Mesenchymal stem cell (in vitro differentiated cells and primary cell): ENCODE measurements at regions not wholly inside any gene's neighbourhood (a gene's known extent, or its start where the extent isn't known, plus 50 kb on each side); places are given as distances from the start of the nearest gene placed in this dataset.
A peak's percentile ranks its signal among the peaks of the same experiment; 100 is the strongest.

ENCODE experiments used
- DNase-seq: peaks from one replicate; pipeline ENCODE4 v3.0.0-alpha.2; 2013
- H2AFZ ChIP-seq: one replicate; pipeline ENCODE4 v1.6.1; 2013; ENCODE audit warnings: low read depth, mild to moderate bottlenecking, control low read depth, inconsistent platforms, low read length, moderate library complexity
- H2AK5ac ChIP-seq: 2 replicates; pipeline ENCODE4 v1.6.1; 2013; ENCODE audit warnings: low read length, moderate library complexity, mild to moderate bottlenecking, inconsistent platforms; ENCODE audit not compliant: severe bottlenecking
- H2BK120ac ChIP-seq: one replicate; pipeline ENCODE4 v1.6.1; 2013; ENCODE audit warnings: low read depth, mild to moderate bottlenecking, inconsistent platforms, low read length, moderate library complexity
- H2BK12ac ChIP-seq, 2 experiments: one replicate each; pipeline ENCODE4 v1.6.1; 2013; ENCODE audit warnings: inconsistent platforms in 2 of 2, low read length in 2 of 2, mild to moderate bottlenecking in 2 of 2, moderate library complexity in 2 of 2, control low read depth in 1 of 2
- H2BK15ac ChIP-seq: one replicate; pipeline ENCODE4 v1.6.1; 2013; ENCODE audit warnings: mild to moderate bottlenecking, low read depth, inconsistent platforms; ENCODE audit not compliant: poor library complexity, severe bottlenecking
- H2BK5ac ChIP-seq: 2 replicates; pipeline ENCODE4 v1.6.1; 2013; ENCODE audit warnings: low read depth, mild to moderate bottlenecking, low read length, control low read depth, inconsistent platforms; ENCODE audit not compliant: poor library complexity, severe bottlenecking
- H3K14ac ChIP-seq, 2 experiments: one replicate each; pipeline ENCODE4 v1.6.1; 2013; ENCODE audit warnings: inconsistent platforms in 2 of 2, low read length in 2 of 2, control low read depth in 1 of 2, mild to moderate bottlenecking in 1 of 2, moderate library complexity in 1 of 2
- H3K18ac ChIP-seq, 2 experiments: one replicate each; pipeline ENCODE4 v1.6.1; 2013; ENCODE audit warnings: inconsistent platforms in 2 of 2, low read length in 2 of 2, control low read depth in 1 of 2, low read depth in 1 of 2, mild to moderate bottlenecking in 1 of 2
- H3K23ac ChIP-seq, 2 experiments: one replicate each; pipeline ENCODE4 v1.6.1; 2013; ENCODE audit warnings: inconsistent platforms in 2 of 2, low read length in 2 of 2, mild to moderate bottlenecking in 2 of 2, moderate library complexity in 2 of 2, control low read depth in 1 of 2
- H3K27ac ChIP-seq: 2 replicates; pipeline ENCODE4 v1.5.1; 2013; ENCODE audit warnings: mild to moderate bottlenecking, moderate library complexity, low read length, control low read depth, inconsistent platforms; ENCODE audit not compliant: poor library complexity, severe bottlenecking
- H3K27me3 ChIP-seq, 2 experiments: 2 replicates each; pipeline versions ENCODE4 v1.6.1 to v1.7.0; 2013; ENCODE audit warnings: low read length in 2 of 2, mild to moderate bottlenecking in 2 of 2, moderate library complexity in 2 of 2, control low read depth in 1 of 2, inconsistent platforms in 1 of 2; ENCODE audit not compliant: control insufficient read depth in 1 of 2, insufficient read depth in 1 of 2
- H3K36me3 ChIP-seq, 2 experiments: 2 replicates each; pipeline versions ENCODE4 v1.6.1 to v1.7.0; 2013; ENCODE audit warnings: low read length in 2 of 2, control low read depth in 1 of 2, inconsistent platforms in 1 of 2, low read depth in 1 of 2, mild to moderate bottlenecking in 1 of 2; ENCODE audit not compliant: insufficient read depth in 2 of 2, control insufficient read depth in 1 of 2
- H3K4ac ChIP-seq, 2 experiments: one replicate each; pipeline ENCODE4 v1.6.1; 2013; ENCODE audit warnings: inconsistent platforms in 2 of 2, low read length in 2 of 2, mild to moderate bottlenecking in 2 of 2, moderate library complexity in 2 of 2, control low read depth in 1 of 2, low read depth in 1 of 2
- H3K4me1 ChIP-seq: 2 replicates; pipeline ENCODE4 v1.6.1; 2013; ENCODE audit warnings: low read depth, low read length, control low read depth; ENCODE audit not compliant: control insufficient read depth, insufficient read depth
- H3K4me2 ChIP-seq: 2 replicates; pipeline ENCODE4 v1.6.1; 2013; ENCODE audit warnings: low read length, mild to moderate bottlenecking, inconsistent platforms; ENCODE audit not compliant: poor library complexity, severe bottlenecking
- H3K4me3 ChIP-seq, 2 experiments: 2 replicates each; pipeline versions ENCODE4 v1.5.1 to v1.7.0; 2013; ENCODE audit warnings: low read length in 2 of 2, mild to moderate bottlenecking in 2 of 2, control low read depth in 1 of 2, low read depth in 1 of 2; ENCODE audit not compliant: insufficient read depth in 1 of 2
- H3K79me1 ChIP-seq: replicated peaks from 2 replicates; pipeline ENCODE4 v1.6.1; 2013; ENCODE audit warnings: mild to moderate bottlenecking, control low read depth, low read length, inconsistent platforms; ENCODE audit not compliant: poor library complexity, severe bottlenecking
- H3K9ac ChIP-seq: 2 replicates; pipeline ENCODE4 v1.7.0; 2013; ENCODE audit warnings: mild to moderate bottlenecking, low read length, moderate library complexity
- H3K9me3 ChIP-seq: 2 replicates; pipeline ENCODE4 v1.7.0; 2013; ENCODE audit warnings: mild to moderate bottlenecking, low read length; ENCODE audit not compliant: control insufficient read depth
- H4K8ac ChIP-seq: one replicate; pipeline ENCODE4 v1.6.1; 2013; ENCODE audit warnings: inconsistent platforms, mild to moderate bottlenecking, low read length, moderate library complexity
- H4K91ac ChIP-seq: one replicate; pipeline ENCODE4 v1.6.1; 2013; ENCODE audit warnings: mild to moderate bottlenecking, low read length, inconsistent platforms
- WGBS: methylation state at CpG from one replicate; pipeline ENCODE4 v1.1.7; 2013; ENCODE audit warnings: mixed read lengths; 5-methylcytosine and 5-hydroxymethylcytosine counted together

GRCh38 chr2:133780997-133781513 lies 212.8 kb upstream of the NCKAP5 start:
- no peak overlapping the region for H2BK120ac ChIP-seq
- H3K9me3 ChIP-seq, result peaks cover 11% of the 10 kb centered on the region
- no peak overlapping the region for H3K4me2 ChIP-seq
- H3K4ac ChIP-seq, result no peak overlapping the region
- H3K36me3 ChIP-seq, result no peaks in the 10 kb centered on the region
- H4K8ac ChIP-seq, result no peak overlapping the region
- no peak overlapping the region for H2AK5ac ChIP-seq
- no peak overlapping the region for H3K18ac ChIP-seq
- H3K4me3 ChIP-seq, result no peak overlapping the region
- H2BK12ac ChIP-seq, result no peak overlapping the region
- peak overlapping the region; percentile 20 for H4K91ac ChIP-seq
- H3K23ac ChIP-seq, result no peak overlapping the region
- peaks cover 5% of the 10 kb centered on the region for H3K4me1 ChIP-seq
- H3K9ac ChIP-seq, result no peak overlapping the region
- H3K14ac ChIP-seq, result no peak overlapping the region
- no peaks in the 10 kb centered on the region for H3K27me3 ChIP-seq
- H2BK15ac ChIP-seq, result no peak overlapping the region
- H3K27ac ChIP-seq, result no peak overlapping the region
- no peak overlapping the region for H2BK5ac ChIP-seq
- no peaks in the 10 kb centered on the region for H3K79me1 ChIP-seq
- no peak for DNase-seq
- 87% methylated on average over 3 of the region's 5 CpGs for WGBS
- no peak overlapping the region for H2AFZ ChIP-seq

- no peak overlapping the region for H3K4me3 ChIP-seq
- H2BK5ac ChIP-seq, result no peak overlapping the region
- no peak overlapping the region for H2AFZ ChIP-seq
- H3K9me3 ChIP-seq, result peaks cover 11% of the 10 kb centered on the region
- no peak overlapping the region for H3K4me2 ChIP-seq
- no peak overlapping the region for H2BK120ac ChIP-seq
- peaks cover 5% of the 10 kb centered on the region for H3K4me1 ChIP-seq
- H3K4ac ChIP-seq, result no peak overlapping the region
- DNase-seq, result no peak
- no peaks in the 10 kb centered on the region for H3K36me3 ChIP-seq
- no peak overlapping the region for H2BK15ac ChIP-seq
- no peak overlapping the region for H2BK12ac ChIP-seq
- no peak overlapping the region for H3K9ac ChIP-seq
- H3K27ac ChIP-seq, result no peak overlapping the region
- no peak overlapping the region for H3K18ac ChIP-seq
- no peak overlapping the region for H3K23ac ChIP-seq
- H3K14ac ChIP-seq, result no peak overlapping the region
- no peak overlapping the region for H4K8ac ChIP-seq
- no peaks in the 10 kb centered on the region for H3K79me1 ChIP-seq
- no peak overlapping the region for H4K91ac ChIP-seq
- no peak overlapping the region for H2AK5ac ChIP-seq
- H3K27me3 ChIP-seq, result no peaks in the 10 kb centered on the region
Observed at GRCh38 chr2:133787207-133787606, 218.9 kb upstream of the NCKAP5 start.

- no peak overlapping the region for H3K23ac ChIP-seq
- H3K27me3 ChIP-seq, result no peaks in the 10 kb centered on the region
- H3K4ac ChIP-seq, result no peak overlapping the region
- H3K4me1 ChIP-seq, result peaks cover 5% of the 10 kb centered on the region
- peaks cover 10% of the 10 kb centered on the region for H3K9me3 ChIP-seq
- H4K91ac ChIP-seq, result no peak overlapping the region
- no peaks in the 10 kb centered on the region for H3K36me3 ChIP-seq
- DNase-seq, result no peak
- no peaks in the 10 kb centered on the region for H3K79me1 ChIP-seq
- no peak overlapping the region for H3K18ac ChIP-seq
- no peak overlapping the region for H3K14ac ChIP-seq
- H2BK12ac ChIP-seq, result no peak overlapping the region
- no peak overlapping the region for H4K8ac ChIP-seq
- no peak overlapping the region for H3K4me3 ChIP-seq
- no peak overlapping the region for H2BK120ac ChIP-seq
- H2AK5ac ChIP-seq, result no peak overlapping the region
- no peak overlapping the region for H3K9ac ChIP-seq
- H3K27ac ChIP-seq, result no peak overlapping the region
- no peak overlapping the region for H2AFZ ChIP-seq
- H3K4me2 ChIP-seq, result no peak overlapping the region
- WGBS, result 82% methylated on average over 2 of the region's 3 CpGs
- no peak overlapping the region for H2BK15ac ChIP-seq
- no peak overlapping the region for H2BK5ac ChIP-seq
Observed at GRCh38 chr2:133787651-133788050, 219.4 kb upstream of the NCKAP5 start.

- H4K8ac ChIP-seq, result no peak overlapping the region
- no peaks in the 10 kb centered on the region for H3K36me3 ChIP-seq
- no peak overlapping the region for H2BK15ac ChIP-seq
- no peak overlapping the region for H4K91ac ChIP-seq
- no peak overlapping the region for H3K4me3 ChIP-seq
- DNase-seq, result no peak
- peak overlapping the region; percentile 10 for H3K9ac ChIP-seq
- no peak overlapping the region for H2AK5ac ChIP-seq
- H3K4me2 ChIP-seq, result no peak overlapping the region
- H3K79me1 ChIP-seq, result no peaks in the 10 kb centered on the region
- H3K4me1 ChIP-seq, result peaks cover 5% of the 10 kb centered on the region
- peak overlapping the region in 1 of 2 experiments; percentile 15 for H2BK12ac ChIP-seq
- H3K18ac ChIP-seq, result peak overlapping the region; percentile 0 to 55
- peak overlapping the region in 1 of 2 experiments; percentile 0 for H3K14ac ChIP-seq
- WGBS, result 48% methylated on average over 1 of the region's 1 CpG
- H3K27me3 ChIP-seq, result no peaks in the 10 kb centered on the region
- H3K9me3 ChIP-seq, result peaks cover 6% of the 10 kb centered on the region
- no peak overlapping the region for H3K27ac ChIP-seq
- no peak overlapping the region for H2BK120ac ChIP-seq
- no peak overlapping the region for H3K4ac ChIP-seq
- no peak overlapping the region for H3K23ac ChIP-seq
- no peak overlapping the region for H2BK5ac ChIP-seq
- no peak overlapping the region for H2AFZ ChIP-seq
Observed at GRCh38 chr2:133788386-133788785, 220.1 kb upstream of the NCKAP5 start.
